PC-9 (cell line): ENCODE measurements at regions not wholly inside any gene's neighbourhood (a gene's known extent, or its start where the extent isn't known, plus 50 kb on each side); places are given as distances from the start of the nearest gene placed in this dataset.
A peak's percentile ranks its signal among the peaks of the same experiment; 100 is the strongest.

ENCODE experiments used
- BruUV-seq: library from RNA; stranded (reverse); fragments of 400-500 nt; replicated peaks from 2 replicates; lab custom pipeline; 2021; lab: Mats Ljungman, UMichigan
- CTCF ChIA-PET: fragments of 300-600 bp; sonication (Branson Sonifier 250); formaldehyde crosslinking; loops from one replicate; lab custom pipeline; 2022; ENCODE audit warnings: antibody characterized with exemption; lab: Charles Lee
- POLR2A ChIA-PET: fragments of 300-600 bp; sonication (Branson Sonifier 250); formaldehyde crosslinking; loops from one replicate; lab custom pipeline; 2022; ENCODE audit warnings: antibody characterized with exemption; ENCODE audit not compliant: unreplicated experiment; lab: Charles Lee
- DNase-seq, 2 experiments: peaks; one replicate each; pipeline versions ENCODE4 v3.0.0 to v3.0.0-alpha.2; 2015 to 2022; ENCODE audit warnings: mixed read lengths in 1 of 2
- H2AFZ ChIP-seq: fragments of 200-600 bp; sonication (generic); 2 replicates; pipeline ENCODE4 v1.8.1; 2017; ENCODE audit warnings: antibody characterized with exemption
- H3F3A ChIP-seq: fragments of 200-600 bp; sonication (generic); 2 replicates; pipeline ENCODE4 v1.8.1; 2017; ENCODE audit warnings: antibody characterized with exemption, mild to moderate bottlenecking, low read depth; ENCODE audit not compliant: insufficient read depth
- H3K27ac ChIP-seq: fragments of 200-600 bp; sonication (generic); 2 replicates; pipeline ENCODE4 v1.6.1; 2016; ENCODE audit warnings: mixed run types
- H3K27me3 ChIP-seq: fragments of 200-600 bp; sonication (generic); 2 replicates; pipeline ENCODE4 v1.6.1; 2016; ENCODE audit warnings: low read depth, mixed run types; ENCODE audit not compliant: insufficient read depth
- H3K36me3 ChIP-seq: fragments of 200-600 bp; sonication (generic); 2 replicates; pipeline ENCODE4 v1.6.1; 2016; ENCODE audit warnings: low read depth, mixed run types
- H3K4me1 ChIP-seq: fragments of 200-600 bp; sonication (generic); replicated peaks from 2 replicates; pipeline ENCODE4 v1.6.1; 2016; ENCODE audit warnings: mixed run types; ENCODE audit not compliant: insufficient read depth
- H3K4me2 ChIP-seq: fragments of 200-600 bp; sonication (generic); 2 replicates; pipeline ENCODE4 v1.6.1; 2017; ENCODE audit warnings: mixed run types
- H3K4me3 ChIP-seq: fragments of 200-600 bp; sonication (generic); 2 replicates; pipeline ENCODE4 v1.6.1; 2016; ENCODE audit warnings: mixed run types
- H3K79me2 ChIP-seq: fragments of 200-600 bp; sonication (generic); 2 replicates; pipeline ENCODE4 v1.6.1; 2017; ENCODE audit warnings: low read depth, mixed run types
- H3K9me2 ChIP-seq: fragments of 200-600 bp; sonication (generic); 2 replicates; pipeline ENCODE4 v1.8.1; 2017; ENCODE audit warnings: mild to moderate bottlenecking; ENCODE audit not compliant: insufficient read depth
- H3K9me3 ChIP-seq: fragments of 200-600 bp; sonication (generic); 2 replicates; pipeline ENCODE4 v1.8.1; 2016; ENCODE audit warnings: low read depth; ENCODE audit not compliant: insufficient read depth
- H4K20me1 ChIP-seq: fragments of 200-600 bp; sonication (generic); 2 replicates; pipeline ENCODE4 v1.8.1; 2017; ENCODE audit not compliant: insufficient read depth
- CTCF ChIP-seq: fragments of 200-600 bp; sonication (generic); conservative IDR thresholded peaks from 2 replicates; pipeline ENCODE4 v1.6.1; 2017; ENCODE audit warnings: mixed run types, antibody characterized with exemption, mild to moderate bottlenecking, moderate library complexity
- EZH2 ChIP-seq: fragments of 200-600 bp; sonication (generic); IDR thresholded peaks from 2 replicates; pipeline ENCODE4 v1.8.0; 2017; ENCODE audit warnings: antibody characterized with exemption, low read depth
- intact Hi-C: fragments of 100-400 bp; cut with micrococcal nuclease; formaldehyde crosslinking; loops from one replicate; pipeline ENCODE4 v1.10.0; 2022; ENCODE audit not compliant: unreplicated experiment

- H4K20me1 ChIP-seq, result no peaks in the 10 kb centered on the region
- H2AFZ ChIP-seq, result no peak overlapping the region
- TF ChIP-seq EZH2 (no peak), CTCF (no peak)
- H3K27ac ChIP-seq, result no peak overlapping the region
- no peaks in the 10 kb centered on the region for H3F3A ChIP-seq
- no peak overlapping the region for H3K4me3 ChIP-seq
- DNase-seq, result peak in 1 of 2 experiments; percentile 65
- no peaks in the 10 kb centered on the region for H3K36me3 ChIP-seq
- H3K9me3 ChIP-seq, result no peaks in the 10 kb centered on the region
- ChIA-PET CTCF (no interaction called here), POLR2A (no interaction called here)
- H3K27me3 ChIP-seq, result no peaks in the 10 kb centered on the region
- BruUV-seq, result no TSS peak
- H3K4me2 ChIP-seq, result peak overlapping the region; percentile 21; the same call in 1 of the 2 replicates
- H3K4me1 ChIP-seq, result peaks cover 14% of the 10 kb centered on the region; the same call in 1 of the 2 replicates
- H3K79me2 ChIP-seq, result no peaks in the 10 kb centered on the region
- intact Hi-C loops, result no loop called here
- no peaks in the 10 kb centered on the region for H3K9me2 ChIP-seq
These were observed 259.4 kb upstream of the ECI2 start for GRCh38 chr6:4394786-4395185.

GRCh38 chr6:4388675-4389074 is 253.3 kb upstream of the ECI2 start:
- intact Hi-C loops, result loop anchor here (1.0 to 10.0 kb wide), 5 partner anchors 30 to 386 kb away; partner anchors contain the start of gene CDYL
- H3K9me3 ChIP-seq, result no peaks in the 10 kb centered on the region
- ChIA-PET CTCF (interaction anchor here (0.6 to 1.1 kb wide), 4 partner anchors 18 to 554 kb away, joined by 3 to 5 read pairs (median 3); no protein-coding TSS in a partner anchor), POLR2A (interaction anchor here (0.5 to 0.7 kb wide), 3 partner anchors 9 to 459 kb away, joined by 3 to 6 read pairs (median 5); no protein-coding TSS in a partner anchor)
- no peak for TF ChIP-seq EZH2
- TF ChIP-seq CTCF, result no peak
- no peaks in the 10 kb centered on the region for H3K79me2 ChIP-seq
- H2AFZ ChIP-seq, result no peak overlapping the region
- no peak overlapping the region for H3K4me3 ChIP-seq
- BruUV-seq, result no TSS peak
- peak overlapping the region; percentile 38 for H3K4me2 ChIP-seq
- peak overlapping the region; percentile 37 for H3K27ac ChIP-seq
- no peaks in the 10 kb centered on the region for H4K20me1 ChIP-seq
- H3K36me3 ChIP-seq, result no peaks in the 10 kb centered on the region
- H3K9me2 ChIP-seq, result no peaks in the 10 kb centered on the region
- DNase-seq, result peak; percentile 83 to 90
- no peaks in the 10 kb centered on the region for H3K27me3 ChIP-seq
- peaks cover 14% of the 10 kb centered on the region for H3K4me1 ChIP-seq
- H3F3A ChIP-seq, result no peaks in the 10 kb centered on the region

GRCh38 chr6:4384656-4385055 is 249.3 kb upstream of the ECI2 start:
- ChIA-PET POLR2A (no interaction called here), CTCF (no interaction called here)
- Histone ChIP-seq H3K36me3 (no peaks in the 10 kb centered on the region), H3F3A (no peaks in the 10 kb centered on the region), H3K9me3 (no peaks in the 10 kb centered on the region), H4K20me1 (no peaks in the 10 kb centered on the region), H2AFZ (no peak overlapping the region), H3K27me3 (no peaks in the 10 kb centered on the region), H3K4me2 (no peak overlapping the region), H3K27ac (no peak overlapping the region), H3K4me3 (no peak overlapping the region), H3K79me2 (no peaks in the 10 kb centered on the region), H3K4me1 (peaks cover 14% of the 10 kb centered on the region), H3K9me2 (no peaks in the 10 kb centered on the region)
- no peak for DNase-seq
- TF ChIP-seq CTCF, result no peak
- TF ChIP-seq EZH2, result no peak
- no TSS peak for BruUV-seq
- intact Hi-C loops, result loop anchor here (5.0 to 10.0 kb wide), 3 partner anchors 220 to 390 kb away; partner anchors contain the start of gene CDYL
